Tongue (tissue), 1 donor: ENCODE measurements at regions not wholly inside any gene's neighbourhood (a gene's known extent, or its start where the extent isn't known, plus 50 kb on each side); places are given as distances from the start of the nearest gene placed in this dataset.

ENCODE experiments used
- DNase-seq: peaks from one replicate; pipeline ENCODE4 v3.0.0-alpha.2; 2015

DNA sequence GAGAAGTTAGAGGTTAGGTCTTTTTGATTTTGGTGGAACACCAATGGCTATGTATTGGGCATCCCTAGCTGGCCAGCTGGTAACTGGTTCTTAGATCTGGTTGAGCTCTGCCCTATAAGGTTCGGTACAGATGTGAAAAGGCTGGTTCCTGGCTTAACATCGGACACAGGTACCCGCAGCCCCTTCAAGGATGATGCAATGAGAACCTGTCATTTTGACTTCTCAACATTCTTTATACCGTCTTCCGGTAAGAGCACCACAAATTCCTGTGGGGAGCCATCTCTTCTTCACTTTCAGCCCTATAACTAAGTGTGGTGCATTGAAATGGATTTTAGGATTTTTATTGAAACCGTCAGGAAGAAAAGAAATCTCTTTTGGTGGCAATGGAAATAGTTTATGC is 222.8 kb downstream of the ADAMTS9 start:
- DNase-seq: no peak

DNA sequence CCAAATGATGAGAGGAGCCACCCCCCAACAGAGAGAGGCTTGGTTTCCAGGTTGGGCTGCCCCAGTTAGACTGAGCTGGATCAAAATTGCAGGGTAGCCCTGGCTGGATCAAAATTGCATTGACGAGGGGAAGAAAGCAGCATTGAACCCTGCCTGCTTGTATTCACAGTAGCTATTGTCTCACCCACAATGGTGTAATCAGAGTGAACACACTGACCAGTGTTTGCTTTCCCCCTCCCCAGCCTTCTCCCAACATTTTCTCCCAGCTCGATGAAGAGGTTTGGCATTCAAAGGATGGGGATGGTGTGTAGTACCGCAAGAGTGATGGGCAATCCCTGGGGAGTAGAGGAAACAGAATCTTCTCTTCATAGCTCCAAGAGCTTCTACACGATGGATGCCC is 223.8 kb downstream of the ADAMTS9 start:
- DNase-seq: no peak

DNA sequence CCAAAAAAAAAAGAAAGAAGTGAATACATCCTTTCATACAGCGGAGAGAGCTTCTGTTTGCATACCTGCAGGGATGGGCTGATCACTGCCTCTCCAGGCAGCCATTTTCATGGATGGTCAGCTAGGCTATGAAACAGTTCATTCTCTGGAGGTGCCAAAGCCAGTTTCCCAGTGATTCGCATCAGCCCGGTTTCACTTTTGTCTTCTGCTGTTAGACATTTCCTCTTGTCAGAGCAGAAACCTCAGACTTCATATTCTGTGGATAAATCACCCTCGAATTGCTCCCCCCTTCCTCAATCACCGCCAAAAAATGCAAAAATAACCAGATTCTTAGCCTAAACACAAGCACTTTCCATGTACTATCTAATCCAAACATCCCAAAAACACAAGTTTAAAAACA is 225.6 kb downstream of the ADAMTS9 start:
- DNase-seq: no peak

DNA sequence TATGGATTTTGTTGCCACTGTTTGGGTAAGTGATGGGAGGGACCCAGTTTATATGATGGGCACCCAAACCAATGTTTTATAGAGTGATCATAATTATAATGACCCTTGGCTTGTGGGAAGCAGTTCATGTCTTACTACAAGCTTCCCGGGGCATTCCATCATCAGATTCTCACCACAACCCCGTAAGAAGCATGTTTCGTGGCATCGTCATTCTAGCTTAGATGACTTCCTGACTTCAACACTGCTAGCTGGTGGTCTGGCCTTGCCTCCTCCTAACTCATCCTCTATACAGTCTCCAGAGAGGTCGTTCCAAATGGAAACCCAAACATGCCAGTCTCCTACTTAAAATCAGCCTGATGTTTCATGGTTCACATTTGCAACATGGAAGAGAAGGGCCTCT is 226.9 kb downstream of the ADAMTS9 start:
- no peak for DNase-seq

DNA sequence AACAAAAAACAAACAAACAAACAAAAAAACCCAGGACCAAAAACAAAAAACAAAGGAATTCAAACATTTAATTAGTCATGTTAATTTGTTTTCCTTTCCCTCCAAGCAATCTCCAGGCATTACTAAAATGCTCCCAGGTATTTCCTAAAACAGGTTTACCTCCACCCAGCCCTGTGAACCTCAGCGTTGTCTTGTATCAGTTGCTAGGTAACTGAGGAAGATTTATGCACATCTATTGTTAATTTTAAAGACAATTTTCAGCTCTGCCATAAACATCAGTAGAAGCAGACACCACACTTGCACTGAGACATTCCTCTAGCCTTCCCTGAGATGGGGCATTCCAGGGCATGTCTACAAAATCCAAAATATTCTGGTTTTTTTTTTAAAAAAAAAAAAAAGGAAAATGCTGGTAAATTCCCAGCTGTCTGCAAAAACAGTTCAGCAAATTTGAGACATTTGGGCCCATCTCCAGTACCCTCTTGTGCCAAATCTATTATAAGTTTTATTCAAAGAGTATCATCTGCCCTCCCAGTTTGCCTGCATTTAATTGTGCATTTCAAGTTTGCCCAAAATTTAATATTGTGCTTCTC is 227.6 kb downstream of the ADAMTS9 start:
- DNase-seq: peak; percentile 62

DNA sequence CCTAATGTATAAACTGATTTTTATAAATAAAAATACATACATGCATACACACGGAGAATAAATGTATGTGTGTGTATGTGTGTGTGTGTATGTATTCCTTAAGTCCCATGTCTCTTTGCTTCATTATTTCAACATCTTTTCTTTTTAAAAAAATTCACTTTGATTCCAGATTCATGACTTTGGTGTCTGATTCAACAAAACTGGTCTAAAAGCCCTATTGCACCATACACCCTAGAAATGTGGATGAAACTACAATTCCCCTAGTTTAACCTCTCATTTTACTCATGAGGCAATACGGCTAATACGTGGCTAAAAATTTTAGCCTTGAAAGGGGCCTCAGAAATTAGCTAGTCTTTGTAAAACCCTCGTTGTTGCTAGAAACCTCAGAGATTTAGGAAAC is 228.1 kb downstream of the ADAMTS9 start:
- DNase-seq: no peak

DNA sequence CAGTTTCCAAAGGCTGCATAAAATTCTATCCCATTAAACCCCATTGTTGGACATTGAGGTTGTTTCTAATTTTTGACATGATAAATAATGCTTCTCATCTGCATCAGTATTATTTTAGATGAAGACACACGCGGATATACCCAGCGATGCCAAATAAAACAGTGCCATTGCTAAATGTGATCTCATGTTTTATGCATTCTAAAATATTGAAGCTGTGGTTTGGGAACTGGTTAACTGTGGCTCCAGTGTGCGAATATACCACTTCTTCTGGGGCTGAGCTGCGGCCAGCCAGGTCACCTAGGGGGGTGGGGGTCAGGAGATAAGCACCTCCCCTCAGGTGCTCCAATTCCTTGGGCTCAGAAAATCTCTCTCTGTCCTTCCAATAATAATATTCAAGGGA is 230.0 kb downstream of the ADAMTS9 start:
- DNase-seq: no peak

DNA sequence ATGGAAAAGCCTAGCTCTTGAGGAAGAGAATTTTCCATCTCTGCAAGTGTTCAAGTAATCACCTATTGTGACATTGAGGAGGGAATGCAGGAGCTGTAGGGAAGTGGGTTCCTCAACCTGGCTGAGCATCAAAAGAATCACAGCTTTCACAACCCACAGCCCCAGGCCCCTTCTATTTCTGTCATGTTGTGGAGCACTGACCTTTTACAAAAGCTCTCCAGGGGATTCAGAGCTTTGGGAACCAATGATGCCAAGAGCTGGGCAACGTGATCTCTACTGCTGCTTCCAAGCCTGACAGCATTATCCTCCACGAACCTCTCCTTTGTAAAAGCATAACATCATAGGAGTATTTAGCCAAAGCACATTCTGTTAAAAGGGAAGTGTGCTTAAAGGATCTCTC is 231.1 kb downstream of the ADAMTS9 start:
- DNase-seq: no peak

DNA sequence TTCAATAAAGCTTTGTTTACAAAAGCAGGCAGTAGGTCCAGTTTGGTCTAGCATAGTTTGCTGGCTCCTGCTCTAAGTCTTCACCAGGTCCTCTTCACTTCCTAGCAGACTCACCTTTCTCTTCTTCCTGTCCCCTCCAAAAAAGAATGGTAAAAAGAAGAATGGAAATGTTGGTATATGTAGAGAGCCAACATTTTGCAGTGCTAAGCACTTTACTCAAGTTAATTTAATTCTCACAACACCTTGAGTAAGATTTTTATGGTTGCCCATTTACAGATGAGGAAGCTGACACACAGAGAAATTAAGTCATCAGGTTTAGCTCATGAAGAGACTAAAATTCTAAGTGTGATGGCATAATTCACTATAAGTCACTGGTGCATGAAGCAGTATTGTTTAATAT is 230.1 kb upstream of the PRICKLE2 start:
- no peak for DNase-seq

DNA sequence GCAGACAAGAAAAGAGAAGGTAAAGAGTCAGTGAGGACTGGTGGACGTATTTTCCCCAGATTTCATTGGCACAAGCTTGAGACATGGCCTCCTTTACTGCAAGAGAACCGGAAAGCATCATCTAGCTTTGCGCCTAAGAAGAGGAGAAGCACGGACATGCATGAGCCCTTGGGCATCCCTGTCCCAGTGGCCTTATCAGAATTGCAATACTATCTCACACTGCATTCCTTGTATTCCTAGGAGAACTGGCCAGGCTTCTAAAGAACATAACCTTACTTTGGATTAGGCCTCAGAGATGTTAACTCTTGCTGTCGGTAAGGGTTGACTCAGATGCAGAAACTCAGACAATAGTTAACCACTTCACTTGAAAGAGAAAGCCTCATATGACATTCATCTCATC is 229.5 kb upstream of the PRICKLE2 start:
- no peak for DNase-seq

DNA sequence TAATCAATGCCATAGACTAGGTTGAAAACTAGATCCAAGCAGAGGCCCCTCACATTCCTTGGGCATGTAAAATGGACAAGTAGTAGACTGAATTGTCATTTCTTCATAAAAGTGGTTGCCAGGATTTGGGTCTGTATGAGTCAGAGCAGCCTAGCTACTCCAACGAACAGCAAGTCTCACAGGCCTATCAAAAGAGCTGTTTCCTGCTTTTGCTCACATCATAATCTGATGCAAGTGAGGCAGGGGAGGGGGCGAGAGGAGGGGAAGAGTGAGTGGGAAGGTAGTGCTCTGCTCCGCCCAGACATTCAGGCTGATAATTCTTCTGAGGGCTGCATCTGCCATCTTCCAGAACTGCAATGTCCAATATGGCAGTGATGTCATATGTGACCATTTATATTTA is 228.9 kb upstream of the PRICKLE2 start:
- no peak for DNase-seq

DNA sequence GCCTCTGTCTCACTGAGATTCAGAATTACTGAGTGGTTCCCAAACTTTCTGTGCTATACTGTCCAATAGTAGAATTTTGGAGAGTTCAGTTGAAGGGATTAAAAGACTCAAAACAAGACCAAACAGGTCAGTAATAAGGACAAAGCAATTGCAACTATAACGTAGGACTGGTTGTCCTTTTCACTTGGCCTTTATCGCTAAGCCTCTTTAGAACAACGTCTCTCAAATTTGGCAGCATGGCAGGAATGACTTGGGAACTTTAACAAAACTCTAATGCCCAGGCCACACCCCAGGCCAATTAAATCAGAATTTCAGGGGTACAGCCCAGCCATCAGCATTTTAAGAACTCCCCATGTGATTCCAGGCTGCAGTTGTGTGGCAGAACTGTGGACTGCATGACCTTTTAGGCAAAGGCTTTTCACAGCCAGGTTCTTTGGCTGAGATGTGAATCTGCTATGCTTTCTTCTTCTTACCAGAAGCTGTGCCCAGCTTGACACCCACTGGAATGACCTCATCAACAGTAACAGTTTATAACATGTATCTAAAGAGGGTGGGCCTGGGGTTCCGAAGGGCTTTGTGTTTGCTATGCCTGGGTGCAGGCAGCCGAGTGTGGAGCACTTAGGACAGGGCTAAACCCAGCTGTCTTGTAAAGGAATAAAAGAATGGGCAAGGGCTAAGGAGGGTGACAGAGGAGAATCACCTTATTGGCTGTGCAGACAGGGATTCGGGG is 226.2 kb upstream of the PRICKLE2 start:
- DNase-seq: no peak

DNA sequence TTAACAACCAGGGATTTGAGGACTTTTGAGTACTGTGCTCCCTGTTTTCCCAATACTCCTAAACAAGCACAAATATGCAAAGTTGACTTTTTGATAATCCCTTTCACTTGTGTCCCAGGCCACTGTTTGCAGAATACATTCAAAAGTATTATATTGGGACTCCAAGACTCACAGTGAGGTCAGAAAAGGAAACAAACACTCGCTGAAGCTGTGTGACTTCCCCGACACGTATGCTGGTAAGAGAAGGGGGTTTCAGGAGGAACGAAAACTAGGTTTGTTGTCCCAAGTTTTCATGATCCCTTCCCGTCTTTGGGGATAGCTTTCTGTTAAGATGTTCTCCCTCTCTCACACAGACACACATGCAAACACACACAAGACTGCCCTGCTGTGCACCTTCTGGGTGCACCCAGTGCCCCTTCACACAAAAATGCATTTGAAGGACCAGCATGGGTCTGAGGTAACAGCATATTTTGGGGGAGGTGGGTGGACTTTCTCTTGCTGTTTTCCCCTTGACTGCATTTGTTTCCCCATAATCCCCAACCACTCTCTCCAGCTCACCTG is 225.2 kb upstream of the PRICKLE2 start:
- DNase-seq: no peak

DNA sequence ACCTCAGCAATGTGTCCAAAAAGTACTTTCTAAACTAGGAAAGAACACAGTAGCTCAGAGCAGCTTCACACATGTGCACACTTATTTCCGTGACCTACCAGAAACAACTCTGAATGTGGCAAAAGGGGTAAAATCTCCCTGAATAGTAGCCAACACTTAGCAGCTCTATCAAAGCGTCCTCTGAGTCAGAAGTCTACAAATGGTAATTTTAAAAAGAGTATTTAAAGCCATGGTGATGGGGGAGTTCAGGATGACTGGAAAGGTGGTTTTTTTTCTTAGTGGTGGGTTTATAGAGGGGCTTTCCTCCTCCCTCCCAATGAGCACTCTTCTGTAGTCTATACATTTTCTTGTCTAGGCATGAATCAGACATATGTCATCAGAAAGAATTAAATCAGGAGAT is 223.8 kb upstream of the PRICKLE2 start:
- DNase-seq: no peak

DNA sequence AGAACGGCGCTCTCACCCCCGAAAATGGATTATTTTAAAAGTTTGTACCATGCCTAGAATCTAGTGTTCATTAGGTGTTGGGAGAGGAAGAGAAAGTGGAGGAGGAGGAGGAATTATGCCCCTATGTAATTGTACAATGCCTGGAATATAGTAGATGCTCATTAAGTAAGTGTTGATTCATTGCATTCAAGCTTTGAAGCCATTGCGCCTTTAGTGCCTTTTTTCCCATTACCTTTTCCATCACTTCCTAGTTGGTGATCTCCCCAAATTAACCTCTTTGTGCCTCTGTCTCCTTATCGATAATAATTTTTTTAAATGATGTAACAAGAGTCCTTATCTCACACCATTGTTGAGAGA is 220.7 kb upstream of the PRICKLE2 start:
- no peak for DNase-seq

DNA sequence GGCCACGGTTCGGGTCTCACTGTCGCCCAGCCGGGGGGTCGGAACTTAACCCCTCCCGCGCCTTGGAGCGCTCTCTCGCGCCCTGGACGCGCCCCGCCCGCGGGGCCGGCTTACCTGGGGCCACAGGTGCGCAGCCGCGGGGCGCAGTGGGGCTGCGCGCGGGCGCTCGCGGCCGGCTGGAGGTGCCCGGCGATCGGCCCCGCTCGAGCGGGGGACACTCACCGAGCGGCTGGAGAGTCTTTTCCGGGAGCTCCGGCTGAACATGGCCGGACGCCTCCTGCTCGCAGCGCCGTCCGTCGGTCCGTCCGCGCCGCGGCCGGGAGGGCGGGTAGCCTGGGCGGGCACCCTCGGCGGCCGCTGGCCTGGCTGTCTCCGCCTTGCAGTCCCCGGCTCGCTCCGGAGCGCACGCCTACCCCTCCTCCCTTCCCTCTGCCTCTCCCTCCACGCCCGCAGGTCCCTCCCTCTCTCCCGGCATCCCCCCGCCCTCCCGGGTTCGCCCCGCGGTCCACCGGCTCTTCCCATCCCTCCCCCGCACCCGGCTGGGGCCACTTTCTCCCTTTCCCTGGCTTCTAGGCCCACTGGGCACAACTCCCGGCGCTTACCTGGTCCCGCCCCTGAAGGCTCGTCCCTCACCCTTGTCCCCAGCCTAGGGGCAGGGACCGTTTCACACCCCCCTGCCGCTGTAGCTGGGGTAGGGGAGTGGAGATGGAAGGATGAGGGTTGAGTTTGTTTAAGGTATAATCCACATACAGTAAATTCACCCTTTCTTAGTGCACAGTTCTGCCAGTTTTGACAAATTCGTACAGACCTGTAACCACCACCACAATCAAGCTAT is 220.1 kb upstream of the PRICKLE2 start:
- DNase-seq: peak; percentile 71

DNA sequence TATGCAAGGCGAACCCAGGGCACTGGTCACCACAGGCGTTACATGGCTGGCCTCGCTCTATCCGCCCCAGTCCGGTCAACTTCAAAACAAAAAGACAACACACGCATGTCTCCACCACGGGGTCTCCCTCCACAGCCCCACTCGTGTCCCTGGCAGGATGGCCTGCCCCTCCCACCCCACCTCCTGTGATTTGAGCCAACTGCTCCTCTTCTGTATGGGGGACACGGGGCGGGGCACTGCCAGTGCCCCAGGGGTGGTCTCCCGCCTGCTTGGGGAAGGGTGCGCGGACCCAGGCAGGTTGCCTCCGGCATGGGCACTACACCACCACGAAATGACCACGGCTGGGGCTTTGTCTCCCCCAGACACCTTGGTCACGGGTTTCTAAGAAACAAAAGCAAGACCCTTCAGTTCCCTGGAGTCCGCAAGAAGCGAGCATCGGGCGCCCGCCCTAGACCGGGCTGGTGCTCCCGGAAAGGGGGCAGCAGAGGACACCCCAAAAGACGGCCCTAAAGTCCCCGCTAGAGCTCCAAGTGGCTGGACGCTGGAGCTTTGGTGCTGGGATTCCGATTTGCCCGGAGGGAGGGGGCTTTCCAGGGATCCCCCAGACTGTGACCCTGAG is 219.3 kb upstream of the PRICKLE2 start:
- peak; percentile 26 for DNase-seq

DNA sequence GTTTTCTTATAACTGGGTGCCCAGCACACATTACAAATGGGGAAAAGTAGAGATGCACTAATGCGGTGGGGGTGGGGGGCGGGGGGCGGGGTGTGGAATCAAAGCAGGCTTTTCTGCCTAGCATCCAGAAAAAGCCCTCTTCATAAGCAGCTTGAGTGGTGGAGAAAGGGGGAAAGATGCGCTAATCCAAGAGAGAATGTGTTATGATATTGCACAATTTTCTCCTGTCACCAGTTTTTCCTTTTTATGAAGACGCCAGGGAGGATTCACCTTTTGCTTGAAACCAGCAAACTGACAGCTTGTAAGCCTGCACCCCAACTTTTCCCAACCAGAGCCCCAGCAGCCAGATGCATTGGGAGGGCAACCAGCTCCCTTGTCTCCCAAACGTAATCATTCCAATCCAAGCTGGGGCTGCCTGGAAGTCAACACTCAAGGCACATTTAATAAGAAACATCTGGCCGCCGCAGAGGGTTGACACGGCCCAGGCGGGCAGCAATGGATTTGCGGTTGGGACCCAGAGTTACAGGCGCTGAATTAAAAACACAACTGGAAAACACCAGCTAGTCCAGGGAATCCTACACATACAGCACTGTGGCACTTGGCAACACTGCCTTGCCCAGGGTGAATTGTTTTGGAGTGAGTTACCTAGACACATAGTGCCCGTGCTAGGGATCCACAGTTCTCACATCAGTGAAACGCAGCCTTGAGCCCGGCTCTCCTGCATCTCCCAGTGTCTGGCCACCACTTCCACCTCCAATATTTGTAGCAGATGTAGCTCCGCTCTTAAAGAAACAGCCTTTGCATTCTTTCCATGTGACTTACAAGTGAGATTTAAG is 218.5 kb upstream of the PRICKLE2 start:
- peak; percentile 54 for DNase-seq

DNA sequence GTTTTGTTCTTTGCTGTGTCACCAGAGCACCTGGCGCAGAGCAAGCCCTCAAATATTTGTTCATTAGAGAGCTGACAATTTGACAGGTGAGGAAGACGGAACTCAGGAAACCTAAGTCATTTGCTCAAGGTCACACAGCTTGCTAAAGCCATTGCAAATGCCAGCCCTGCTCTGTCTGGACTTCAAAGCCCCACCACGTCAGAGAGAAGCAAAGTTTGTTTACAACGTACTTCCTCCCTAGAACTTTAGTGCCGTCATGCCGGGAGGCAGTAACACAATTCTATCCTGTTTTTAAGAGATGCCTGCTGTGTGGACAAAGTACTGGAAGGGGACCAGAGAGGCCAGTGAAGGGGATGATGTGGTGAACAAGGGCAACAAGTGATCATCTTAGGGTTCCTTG is 216.6 kb upstream of the PRICKLE2 start:
- peak; percentile 30 for DNase-seq

DNA sequence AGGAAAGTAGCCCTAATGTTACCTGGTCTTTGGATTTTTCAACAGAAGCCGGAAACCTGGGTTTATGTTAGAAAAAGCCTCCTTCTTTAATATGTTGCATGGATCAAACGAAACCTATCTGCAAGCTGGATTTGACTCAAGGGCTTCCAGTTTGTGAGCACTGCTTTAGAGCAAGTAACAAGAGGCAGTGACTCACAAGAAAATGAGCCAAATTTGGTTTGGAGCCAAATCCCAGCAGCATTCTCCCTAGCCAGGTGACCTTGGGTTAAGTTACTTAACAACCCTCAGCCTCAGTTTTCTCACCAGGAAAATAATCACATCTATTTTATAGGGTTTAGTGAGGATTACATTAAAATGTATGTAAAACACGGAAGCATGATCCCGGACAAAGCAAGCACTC is 215.2 kb upstream of the PRICKLE2 start:
- DNase-seq: no peak

DNA sequence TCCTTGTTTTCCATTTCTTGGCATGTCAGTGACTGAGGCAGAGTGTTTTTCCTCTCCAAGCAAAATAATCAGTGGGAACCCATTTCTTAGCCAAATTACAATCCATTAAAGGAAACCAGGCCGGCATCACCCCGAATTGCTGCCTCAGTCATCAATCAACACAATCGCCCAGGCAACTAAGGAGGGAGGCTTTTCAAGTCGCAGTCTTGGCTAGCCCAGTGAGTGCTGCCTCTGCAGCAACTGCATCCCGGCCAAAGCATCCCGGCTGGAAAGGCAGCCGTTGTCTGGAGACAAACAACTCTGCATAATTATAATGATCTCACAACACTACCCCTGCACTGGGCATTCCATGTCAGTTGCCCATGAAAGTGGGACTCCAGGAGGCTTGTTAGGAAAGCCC is 213.5 kb upstream of the PRICKLE2 start:
- DNase-seq: no peak

DNA sequence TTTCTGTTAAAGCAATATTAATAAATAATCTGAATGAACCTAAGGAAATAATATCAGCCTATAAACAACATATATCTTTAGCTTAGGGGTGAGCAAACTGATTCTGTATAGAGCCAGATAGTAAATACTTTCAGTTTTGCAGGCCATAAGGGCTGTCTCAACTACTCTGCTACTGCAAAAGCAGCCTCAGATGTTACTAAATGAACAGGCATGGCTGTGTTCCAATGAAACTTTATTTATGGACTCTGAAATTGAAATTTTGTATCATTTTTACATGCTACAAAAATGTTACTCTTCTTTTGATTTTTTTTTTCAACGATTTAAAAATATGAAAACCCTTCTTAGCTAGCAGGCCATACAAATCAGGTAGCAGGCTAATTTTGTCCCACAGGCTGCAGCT is 212.8 kb upstream of the PRICKLE2 start:
- no peak for DNase-seq
